ENCODE measurements at regions not wholly inside any gene's neighbourhood (a gene's known extent, or its start where the extent isn't known, plus 50 kb on each side); places are given as distances from the start of the nearest gene placed in this dataset.

DNA sequence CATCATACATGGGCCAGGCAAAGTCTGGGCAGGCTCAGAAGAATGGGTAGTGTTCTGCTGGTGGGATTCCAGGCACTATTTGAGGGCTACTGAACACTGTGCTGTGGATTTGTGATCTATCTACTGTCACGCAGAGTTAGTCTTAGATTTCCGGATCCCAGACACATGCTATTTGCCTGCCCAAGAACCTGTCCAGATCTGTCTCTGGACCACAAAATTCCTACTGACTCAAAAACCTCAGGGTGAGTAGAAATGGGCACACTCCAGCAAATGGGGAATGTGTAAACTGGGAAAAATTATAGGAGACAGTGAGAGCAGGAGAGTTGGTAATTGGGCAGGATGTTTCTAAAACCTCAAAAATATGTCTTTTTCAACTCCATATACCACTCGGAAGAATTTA, 129.9 kb downstream of the GALC start:
- dilution Hi-C loops (cut with MboI; ENCODE audit: extremely low pct_ligation_motif_present, low sequenced_read_pairs): no loop called here
- BruUV-seq (replicated peaks): no TSS peak
- Histone ChIP-seq H3K36me3 (ENCODE audit: control insufficient read depth in 2 of 2, extremely low read depth in 1 of 2, insufficient read depth in 2 of 2, low read length in 2 of 2) (no peaks in the 10 kb centered on the region), H3K9me3 (replicated peaks; ENCODE audit: control insufficient read depth, insufficient read depth, low read length) (no peaks in the 10 kb centered on the region), H3K9me1 (replicated peaks; ENCODE audit: control insufficient read depth, extremely low read depth, insufficient read depth, low read length) (no peaks in the 10 kb centered on the region), H3K27ac (ENCODE audit: insufficient read depth, low read depth, low read length) (no peak overlapping the region), H3K9ac (replicated peaks; ENCODE audit: extremely low read depth, insufficient read depth, low read length) (no peak overlapping the region), H3K79me2 (ENCODE audit: control insufficient read depth, insufficient read depth, low read length) (no peaks in the 10 kb centered on the region), H3K27me3 (ENCODE audit: control insufficient read depth in 2 of 2, insufficient read depth in 2 of 2, low read length in 2 of 2) (no peaks in the 10 kb centered on the region), H3K4me2 (ENCODE audit: insufficient read depth, low read length) (no peak overlapping the region), H2AFZ (ENCODE audit: low read depth, low read length) (no peak overlapping the region), H3K4me1 (ENCODE audit: control insufficient read depth, extremely low read depth, insufficient read depth, low read length) (no peaks in the 10 kb centered on the region), H4K20me1 (replicated peaks; ENCODE audit: control insufficient read depth, extremely low read depth, insufficient read depth, low read length) (no peaks in the 10 kb centered on the region), H3K4me3 (replicated peaks in 1 of 3; ENCODE audit: insufficient read depth in 1 of 3, low read depth in 1 of 3, low read length in 3 of 3) (no peak overlapping the region)
- DNase-seq (ENCODE audit: low read depth, low spot score): no peak
- intact Hi-C loops (cut with micrococcal nuclease): no loop called here
- POLR2A ChIA-PET: no interaction called here
- CTCF ChIA-PET: no interaction called here
- no peak for FAIRE-seq
- TF ChIP-seq GATA2 (IDR thresholded peaks at IDR 0.05; ENCODE audit: insufficient read depth, insufficient read length, low read depth, low read length): no peak
- no peak for TF ChIP-seq CTCF (IDR thresholded peaks at IDR 0.05; ENCODE audit: extremely low read depth in 1 of 2, insufficient read depth in 1 of 2, low read depth in 1 of 2, low read length in 2 of 2)
- no peak for TF ChIP-seq MYC (IDR thresholded peaks at IDR 0.05; ENCODE audit: low read depth, low read length)
- TF ChIP-seq FOS (IDR thresholded peaks at IDR 0.05; ENCODE audit: borderline replicate concordance, insufficient read depth, low read length): no peak
- TF ChIP-seq POLR2AphosphoS5 (IDR thresholded peaks at IDR 0.05; ENCODE audit: insufficient read depth, low read depth, low read length): no peak
- no peak for TF ChIP-seq EZH2 (IDR thresholded peaks at IDR 0.05; ENCODE audit: borderline replicate concordance, low read depth, low read length, severe bottlenecking)

GRCh38 chr14:87852107-87852506, 140.9 kb downstream of the GALC start:
- FAIRE-seq (no peak), DNase-seq (ENCODE audit: low read depth, low spot score) (no peak)
- ChIA-PET POLR2A (no interaction called here), CTCF (no interaction called here)
- H3K9me3 ChIP-seq (replicated peaks; ENCODE audit: control insufficient read depth, insufficient read depth, low read length): no peaks in the 10 kb centered on the region
- no peak overlapping the region for H3K9ac ChIP-seq (replicated peaks; ENCODE audit: extremely low read depth, insufficient read depth, low read length)
- H3K4me1 ChIP-seq (ENCODE audit: control insufficient read depth, extremely low read depth, insufficient read depth, low read length): no peaks in the 10 kb centered on the region
- dilution Hi-C loops (cut with MboI; ENCODE audit: extremely low pct_ligation_motif_present, low sequenced_read_pairs): no loop called here
- H3K4me3 ChIP-seq (replicated peaks in 1 of 3; ENCODE audit: insufficient read depth in 1 of 3, low read depth in 1 of 3, low read length in 3 of 3): no peak overlapping the region
- H3K27me3 ChIP-seq (ENCODE audit: control insufficient read depth in 2 of 2, insufficient read depth in 2 of 2, low read length in 2 of 2): no peaks in the 10 kb centered on the region
- H3K9me1 ChIP-seq (replicated peaks; ENCODE audit: control insufficient read depth, extremely low read depth, insufficient read depth, low read length): no peaks in the 10 kb centered on the region
- no peak overlapping the region for H2AFZ ChIP-seq (ENCODE audit: low read depth, low read length)
- no peaks in the 10 kb centered on the region for H3K36me3 ChIP-seq (ENCODE audit: control insufficient read depth in 2 of 2, extremely low read depth in 1 of 2, insufficient read depth in 2 of 2, low read length in 2 of 2)
- BruUV-seq (replicated peaks): no TSS peak
- no peak overlapping the region for H3K4me2 ChIP-seq (ENCODE audit: insufficient read depth, low read length)
- intact Hi-C loops (cut with micrococcal nuclease): no loop called here
- H3K79me2 ChIP-seq (ENCODE audit: control insufficient read depth, insufficient read depth, low read length): no peaks in the 10 kb centered on the region
- H4K20me1 ChIP-seq (replicated peaks; ENCODE audit: control insufficient read depth, extremely low read depth, insufficient read depth, low read length): no peaks in the 10 kb centered on the region
- no peak overlapping the region for H3K27ac ChIP-seq (ENCODE audit: insufficient read depth, low read depth, low read length)
- TF ChIP-seq POLR2AphosphoS5 (IDR thresholded peaks at IDR 0.05; ENCODE audit: insufficient read depth, low read depth, low read length) (no peak), EZH2 (IDR thresholded peaks at IDR 0.05; ENCODE audit: borderline replicate concordance, low read depth, low read length, severe bottlenecking) (no peak), CTCF (IDR thresholded peaks at IDR 0.05; ENCODE audit: extremely low read depth in 1 of 2, insufficient read depth in 1 of 2, low read depth in 1 of 2, low read length in 2 of 2) (no peak)
